Suprapubic skin (tissue), 4 donors: ENCODE measurements at regions not wholly inside any gene's neighbourhood (a gene's known extent, or its start where the extent isn't known, plus 50 kb on each side); places are given as distances from the start of the nearest gene placed in this dataset.

Source experiments
- EP300 ChIP-seq: sonication (generic); formaldehyde crosslinking; IDR thresholded peaks from one replicate; pipeline ENCODE4 v1.6.1; 2017; ENCODE audit warnings: antibody characterized with exemption
- POLR2AphosphoS5 ChIP-seq, 3 donors: sonication (generic); formaldehyde crosslinking; IDR thresholded peaks; one replicate each; pipeline ENCODE4 v1.6.1; 2017; ENCODE audit warnings: antibody characterized with exemption in 3 of 3

GRCh38 chr6:119476024-119476423 lies 126.5 kb upstream of the MAN1A1 start:
- no peak for TF ChIP-seq EP300
- no peak for TF ChIP-seq POLR2AphosphoS5 (IDR thresholded peaks at IDR 0.05)
